Central memory CD8-positive, alpha-beta T cell (primary cell): ENCODE measurements at regions not wholly inside any gene's neighbourhood (a gene's known extent, or its start where the extent isn't known, plus 50 kb on each side); places are given as distances from the start of the nearest gene placed in this dataset.

Source experiments
- ATAC-seq: fragments of 150-1000 bp; cut with Tn5 transposase; replicated peaks from 2 replicates; pipeline ENCODE4 v1.10.0; 2022; ENCODE audit warnings: mild to moderate bottlenecking, moderate FRiP score, moderate number of reproducible peaks; ENCODE audit not compliant: poor library complexity, severe bottlenecking; ENCODE audit errors: extremely low read depth
- DNase-seq, 2 donors: peaks; one replicate each; pipeline ENCODE4 v3.0.0; 2021; ENCODE audit warnings: low spot score in 2 of 2
- H3K27ac Mint-ChIP-seq: one replicate; pipeline ENCODE4 v1.8.0; 2022; ENCODE audit warnings: low read depth, mild to moderate bottlenecking, moderate library complexity, mixed read lengths
- H3K27me3 Mint-ChIP-seq: one replicate; pipeline ENCODE4 v1.8.0; 2022; ENCODE audit warnings: mixed read lengths
- H3K36me3 Mint-ChIP-seq: one replicate; pipeline ENCODE4 v1.8.0; 2022; ENCODE audit warnings: mild to moderate bottlenecking, moderate library complexity, mixed read lengths; ENCODE audit not compliant: insufficient read depth
- H3K4me1 Mint-ChIP-seq: one replicate; pipeline ENCODE4 v1.8.0; 2022; ENCODE audit warnings: mixed read lengths
- H3K4me3 Mint-ChIP-seq: one replicate; pipeline ENCODE4 v1.8.0; 2022; ENCODE audit warnings: mild to moderate bottlenecking, moderate library complexity, mixed read lengths
- H3K9me3 Mint-ChIP-seq: one replicate; pipeline ENCODE4 v1.8.0; 2022; ENCODE audit warnings: mixed read lengths

- Mint-ChIP-seq H3K27me3 (peaks cover 16% of the 10 kb centered on the region), H3K4me1 (no peaks in the 10 kb centered on the region), H3K36me3 (no peaks in the 10 kb centered on the region), H3K27ac (no peak overlapping the region), H3K9me3 (peaks cover 5% of the 10 kb centered on the region), H3K4me3 (no peak overlapping the region)
- DNase-seq (no peak), ATAC-seq (no peak)
These were observed 607.2 kb downstream of the QKI start for GRCh38 chr6:164021589-164022250.

DNA sequence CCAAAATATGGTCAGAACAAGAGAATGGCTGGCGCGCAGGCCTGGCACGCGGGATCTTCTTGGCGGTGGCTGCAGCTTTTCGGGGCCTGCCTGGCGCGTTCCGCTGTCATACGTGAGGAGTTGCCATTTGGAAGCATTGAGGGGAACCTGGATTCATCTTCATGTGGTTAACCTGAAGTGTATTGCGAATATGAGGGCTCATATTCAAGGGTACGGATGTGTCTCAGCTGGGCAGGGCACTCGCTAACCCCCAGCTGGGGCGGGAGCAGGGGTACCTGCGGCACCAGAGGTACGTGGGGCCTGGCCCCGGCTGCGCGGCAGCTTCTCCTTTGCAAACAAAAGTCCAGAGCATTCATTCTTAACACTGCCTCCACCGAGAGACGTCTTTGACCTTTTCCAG lies 605.6 kb downstream of the QKI start:
- Mint-ChIP-seq H3K36me3 (no peaks in the 10 kb centered on the region), H3K4me1 (no peaks in the 10 kb centered on the region), H3K27ac (no peak overlapping the region), H3K4me3 (no peak overlapping the region), H3K27me3 (peaks cover 16% of the 10 kb centered on the region), H3K9me3 (peaks cover 10% of the 10 kb centered on the region)
- DNase-seq (no peak), ATAC-seq (no peak)

DNA sequence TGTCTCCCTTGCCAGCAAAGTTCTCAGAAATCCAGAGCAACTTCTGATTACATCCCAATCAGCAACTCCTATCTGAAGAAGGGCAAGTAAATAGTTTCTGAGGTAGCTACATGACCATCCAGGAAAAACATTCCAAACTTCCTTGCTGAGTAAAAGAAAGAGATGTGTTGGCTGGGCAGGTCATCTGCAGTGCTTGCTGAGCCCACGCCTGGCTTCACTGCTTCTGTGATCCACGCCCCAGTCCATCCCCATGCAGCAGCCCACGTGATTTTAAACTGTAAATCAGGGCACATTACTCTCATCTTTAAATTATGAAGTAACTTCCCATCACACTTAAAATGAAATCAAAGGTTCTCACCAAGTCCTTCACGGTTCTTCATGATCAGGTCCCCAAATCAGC lies 603.6 kb downstream of the QKI start:
- H3K27me3 Mint-ChIP-seq, result peaks cover 16% of the 10 kb centered on the region
- H3K27ac Mint-ChIP-seq, result no peak overlapping the region
- no peaks in the 10 kb centered on the region for H3K36me3 Mint-ChIP-seq
- peaks cover 10% of the 10 kb centered on the region for H3K9me3 Mint-ChIP-seq
- DNase-seq (no peak), ATAC-seq (no peak)
- H3K4me1 Mint-ChIP-seq, result no peaks in the 10 kb centered on the region
- no peak overlapping the region for H3K4me3 Mint-ChIP-seq

GRCh38 chr6:164016056-164016455 lies 601.5 kb downstream of the QKI start:
- DNase-seq (no peak), ATAC-seq (no peak)
- Mint-ChIP-seq H3K9me3 (peaks cover 10% of the 10 kb centered on the region), H3K4me1 (no peaks in the 10 kb centered on the region), H3K36me3 (no peaks in the 10 kb centered on the region), H3K27ac (no peak overlapping the region), H3K27me3 (peaks cover 28% of the 10 kb centered on the region), H3K4me3 (no peak overlapping the region)

GRCh38 chr6:164015088-164015484 lies 600.6 kb downstream of the QKI start:
- H3K9me3 Mint-ChIP-seq, result peaks cover 10% of the 10 kb centered on the region
- no peak overlapping the region for H3K4me3 Mint-ChIP-seq
- H3K27ac Mint-ChIP-seq, result no peak overlapping the region
- ATAC-seq (no peak), DNase-seq (no peak)
- H3K36me3 Mint-ChIP-seq, result no peaks in the 10 kb centered on the region
- no peaks in the 10 kb centered on the region for H3K4me1 Mint-ChIP-seq
- H3K27me3 Mint-ChIP-seq, result peaks cover 28% of the 10 kb centered on the region

DNA sequence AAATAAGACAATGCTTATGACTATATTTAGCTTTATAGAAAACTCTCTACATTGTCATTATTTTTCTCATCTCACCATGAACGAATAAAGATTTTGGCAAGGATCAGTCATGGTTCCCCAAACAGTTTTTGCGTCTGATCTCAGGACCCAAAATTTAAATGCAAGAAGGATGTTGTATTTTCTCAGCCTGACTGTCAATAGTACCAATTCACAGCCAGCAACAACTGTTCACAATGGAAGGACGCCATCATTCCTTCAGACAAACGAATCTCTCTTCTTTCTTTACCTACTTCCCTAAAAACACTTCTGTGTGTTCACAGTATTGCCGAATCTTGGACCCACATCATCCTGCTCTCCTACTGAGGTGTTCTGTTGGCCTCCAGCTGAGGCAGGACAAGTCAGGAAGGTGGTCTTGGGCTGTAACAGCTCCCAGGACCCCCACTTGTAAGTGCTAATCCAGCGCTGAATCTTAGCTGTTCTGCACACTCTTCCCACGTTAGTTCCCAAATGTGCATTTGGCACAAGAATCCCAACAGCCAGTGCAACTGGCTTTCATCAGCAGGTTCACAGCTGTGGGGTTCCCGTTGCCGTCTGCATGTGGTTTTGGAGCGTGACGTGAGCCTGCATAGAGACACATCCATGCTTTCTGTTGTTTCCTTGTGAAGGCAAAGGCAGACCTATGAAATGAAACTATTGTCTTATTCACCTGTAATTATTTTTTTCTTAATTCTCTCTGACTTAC lies 600.0 kb downstream of the QKI start:
- no peaks in the 10 kb centered on the region for H3K4me1 Mint-ChIP-seq
- no peak for DNase-seq
- H3K27me3 Mint-ChIP-seq, result peaks cover 28% of the 10 kb centered on the region
- H3K27ac Mint-ChIP-seq, result no peak overlapping the region
- H3K9me3 Mint-ChIP-seq, result peaks cover 10% of the 10 kb centered on the region
- no peaks in the 10 kb centered on the region for H3K36me3 Mint-ChIP-seq
- no peak for ATAC-seq
- no peak overlapping the region for H3K4me3 Mint-ChIP-seq

- peaks cover 8% of the 10 kb centered on the region for H3K9me3 Mint-ChIP-seq
- no peak overlapping the region for H3K27ac Mint-ChIP-seq
- DNase-seq, result no peak
These were observed 599.1 kb downstream of the QKI start for GRCh38 chr6:164013480-164014208.

DNA sequence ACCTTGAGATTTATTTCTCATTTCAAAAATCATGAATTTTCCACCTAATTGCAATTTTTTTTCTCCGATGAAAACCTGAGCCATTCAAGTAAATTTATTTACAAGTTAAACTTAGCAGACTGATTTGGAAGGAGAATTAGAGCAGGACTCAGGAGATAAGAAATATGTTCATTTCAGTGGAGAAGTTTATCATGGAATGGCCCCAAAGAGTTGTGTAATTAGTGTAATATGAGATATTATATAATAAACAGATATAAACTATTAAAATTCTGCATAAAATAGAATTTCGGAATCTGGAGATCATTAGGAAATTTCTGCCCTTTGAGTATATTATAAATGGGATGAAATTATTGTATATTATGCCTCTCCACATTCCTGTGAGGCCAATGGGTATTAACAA lies 596.8 kb downstream of the QKI start:
- DNase-seq (no peak), ATAC-seq (no peak)
- no peaks in the 10 kb centered on the region for H3K4me1 Mint-ChIP-seq
- peaks cover 20% of the 10 kb centered on the region for H3K27me3 Mint-ChIP-seq
- no peaks in the 10 kb centered on the region for H3K36me3 Mint-ChIP-seq
- no peak overlapping the region for H3K27ac Mint-ChIP-seq
- no peak overlapping the region for H3K4me3 Mint-ChIP-seq
- H3K9me3 Mint-ChIP-seq, result peaks cover 11% of the 10 kb centered on the region

More at GRCh38 chr6:164013480-164014208, 599.1 kb downstream of the QKI start:
- H3K27me3 Mint-ChIP-seq, result peaks cover 28% of the 10 kb centered on the region
- H3K36me3 Mint-ChIP-seq, result no peaks in the 10 kb centered on the region
- no peak overlapping the region for H3K4me3 Mint-ChIP-seq
- ATAC-seq, result no peak
- no peaks in the 10 kb centered on the region for H3K4me1 Mint-ChIP-seq

GRCh38 chr6:164010441-164011103 lies 596.1 kb downstream of the QKI start:
- Mint-ChIP-seq H3K4me1 (no peaks in the 10 kb centered on the region), H3K4me3 (no peak overlapping the region), H3K36me3 (no peaks in the 10 kb centered on the region), H3K27ac (no peak overlapping the region), H3K9me3 (peaks cover 6% of the 10 kb centered on the region), H3K27me3 (peaks cover 20% of the 10 kb centered on the region)
- DNase-seq (no peak), ATAC-seq (no peak)

- ATAC-seq (no peak), DNase-seq (no peak)
- no peaks in the 10 kb centered on the region for H3K4me1 Mint-ChIP-seq
- no peak overlapping the region for H3K4me3 Mint-ChIP-seq
- no peak overlapping the region for H3K27ac Mint-ChIP-seq
- peaks cover 26% of the 10 kb centered on the region for H3K27me3 Mint-ChIP-seq
- no peaks in the 10 kb centered on the region for H3K36me3 Mint-ChIP-seq
- peaks cover 12% of the 10 kb centered on the region for H3K9me3 Mint-ChIP-seq
These were observed 594.4 kb downstream of the QKI start for GRCh38 chr6:164008902-164009301.

- Mint-ChIP-seq H3K4me1 (no peaks in the 10 kb centered on the region), H3K36me3 (no peaks in the 10 kb centered on the region), H3K9me3 (peaks cover 12% of the 10 kb centered on the region), H3K27ac (no peak overlapping the region), H3K27me3 (peaks cover 36% of the 10 kb centered on the region), H3K4me3 (no peak overlapping the region)
- ATAC-seq, result no peak
- no peak for DNase-seq
These were observed 593.4 kb downstream of the QKI start for GRCh38 chr6:164007881-164008280.

- DNase-seq (no peak), ATAC-seq (no peak)
- Mint-ChIP-seq H3K4me1 (no peaks in the 10 kb centered on the region), H3K27ac (no peak overlapping the region), H3K4me3 (no peak overlapping the region), H3K27me3 (peaks cover 33% of the 10 kb centered on the region), H3K9me3 (peaks cover 12% of the 10 kb centered on the region), H3K36me3 (no peaks in the 10 kb centered on the region)
These were observed 591.9 kb downstream of the QKI start for GRCh38 chr6:164006459-164006858.
